NB4 (cell line): ENCODE measurements at regions not wholly inside any gene's neighbourhood (a gene's known extent, or its start where the extent isn't known, plus 50 kb on each side); places are given as distances from the start of the nearest gene placed in this dataset.

Source experiments
- DNase-seq: peaks from one replicate; pipeline ENCODE4 v3.0.0; 2010; ENCODE audit warnings: low read depth
- H3K4me3 ChIP-seq: one replicate; pipeline ENCODE4 v1.5.1; 2011; ENCODE audit warnings: mild to moderate bottlenecking, low read depth, low read length, moderate library complexity
- MYC ChIP-seq: IDR thresholded peaks from 2 replicates; pipeline ENCODE4 v1.6.1; 2011; ENCODE audit warnings: low read depth, low read length
- POLR2A ChIP-seq: IDR thresholded peaks from 2 replicates; pipeline ENCODE4 v1.6.1; 2011; ENCODE audit warnings: mild to moderate bottlenecking; ENCODE audit not compliant: insufficient read length; ENCODE audit errors: extremely low read depth
- TF ChIP-seq, protein P1 (sequence below): IDR thresholded peaks from one replicate; pipeline ENCODE4 v1.5.1; 2012; ENCODE audit warnings: low read depth, low read length
- TF ChIP-seq, protein P2 (sequence below): IDR thresholded peaks from 2 replicates; pipeline ENCODE4 v1.6.1; 2011; ENCODE audit warnings: low read depth, low read length

DNA sequence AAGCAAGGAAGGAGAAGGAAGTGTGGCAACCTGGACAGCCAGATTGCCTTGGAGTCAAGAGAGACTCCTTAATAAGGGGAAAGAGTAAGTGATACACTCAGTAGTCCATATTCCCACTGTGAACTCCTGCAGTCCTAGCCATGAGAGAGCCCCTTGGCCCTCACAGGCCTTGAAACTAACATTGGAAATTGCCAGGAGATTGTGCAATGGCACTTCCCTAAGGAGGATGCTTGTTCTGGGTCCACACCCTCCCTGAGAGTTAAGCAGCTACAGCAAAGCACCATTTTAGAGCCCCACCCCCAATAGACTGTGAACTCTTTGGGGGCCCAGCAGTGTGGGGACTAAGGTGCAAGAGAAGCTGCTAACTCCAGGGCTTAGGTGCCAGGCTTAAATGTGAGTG, 367.7 kb upstream of the CAMK1G start:
- DNase-seq, result no peak
- H3K4me3 ChIP-seq, result no peak overlapping the region
- TF ChIP-seq, protein P1, sequence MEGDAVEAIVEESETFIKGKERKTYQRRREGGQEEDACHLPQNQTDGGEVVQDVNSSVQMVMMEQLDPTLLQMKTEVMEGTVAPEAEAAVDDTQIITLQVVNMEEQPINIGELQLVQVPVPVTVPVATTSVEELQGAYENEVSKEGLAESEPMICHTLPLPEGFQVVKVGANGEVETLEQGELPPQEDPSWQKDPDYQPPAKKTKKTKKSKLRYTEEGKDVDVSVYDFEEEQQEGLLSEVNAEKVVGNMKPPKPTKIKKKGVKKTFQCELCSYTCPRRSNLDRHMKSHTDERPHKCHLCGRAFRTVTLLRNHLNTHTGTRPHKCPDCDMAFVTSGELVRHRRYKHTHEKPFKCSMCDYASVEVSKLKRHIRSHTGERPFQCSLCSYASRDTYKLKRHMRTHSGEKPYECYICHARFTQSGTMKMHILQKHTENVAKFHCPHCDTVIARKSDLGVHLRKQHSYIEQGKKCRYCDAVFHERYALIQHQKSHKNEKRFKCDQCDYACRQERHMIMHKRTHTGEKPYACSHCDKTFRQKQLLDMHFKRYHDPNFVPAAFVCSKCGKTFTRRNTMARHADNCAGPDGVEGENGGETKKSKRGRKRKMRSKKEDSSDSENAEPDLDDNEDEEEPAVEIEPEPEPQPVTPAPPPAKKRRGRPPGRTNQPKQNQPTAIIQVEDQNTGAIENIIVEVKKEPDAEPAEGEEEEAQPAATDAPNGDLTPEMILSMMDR, result no peak
- TF ChIP-seq POLR2A, result no peak
- TF ChIP-seq, protein P2, sequence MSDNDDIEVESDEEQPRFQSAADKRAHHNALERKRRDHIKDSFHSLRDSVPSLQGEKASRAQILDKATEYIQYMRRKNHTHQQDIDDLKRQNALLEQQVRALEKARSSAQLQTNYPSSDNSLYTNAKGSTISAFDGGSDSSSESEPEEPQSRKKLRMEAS, result no peak
- TF ChIP-seq MYC, result no peak

DNA sequence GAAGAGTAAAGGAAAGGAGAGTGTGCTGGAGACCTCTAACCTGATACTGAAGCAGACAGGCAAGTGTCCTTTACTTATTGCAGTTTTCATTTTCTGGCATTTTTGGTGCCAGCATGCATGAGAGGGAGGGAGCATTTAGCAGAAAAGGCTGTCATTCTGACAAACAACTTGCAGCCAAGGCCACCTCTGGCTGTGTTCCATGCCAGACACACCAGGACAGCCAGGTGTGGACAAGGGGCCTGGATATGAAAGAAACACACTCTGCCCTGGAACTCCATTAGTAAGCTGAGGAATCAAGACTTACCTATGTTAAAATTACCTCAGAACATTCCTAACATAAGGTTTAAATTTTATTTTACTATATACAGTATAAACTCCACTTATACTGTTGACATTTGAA, 365.4 kb upstream of the CAMK1G start:
- DNase-seq, result no peak
- TF ChIP-seq, protein P1, result no peak
- TF ChIP-seq MYC (no peak), POLR2A (no peak)
- TF ChIP-seq, protein P2, result no peak

DNA sequence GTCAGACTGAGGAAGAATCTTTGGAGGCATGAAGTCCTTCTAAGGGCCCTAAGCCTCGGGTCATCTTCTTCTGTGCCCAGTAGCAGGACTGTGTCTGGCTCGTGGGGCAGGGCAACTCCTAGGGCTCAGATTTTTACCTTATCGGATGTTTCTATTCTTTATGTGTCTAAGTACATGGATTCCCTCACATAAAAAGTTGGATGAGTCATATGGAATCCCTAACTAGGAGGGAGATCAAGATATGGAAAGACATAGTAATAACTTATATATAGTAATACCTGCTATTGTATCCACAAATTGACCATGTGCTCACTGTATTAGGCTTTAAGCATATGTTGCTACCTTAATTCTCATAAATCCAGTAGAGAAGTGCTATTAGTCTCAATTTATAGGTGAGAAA, 364.5 kb upstream of the CAMK1G start:
- H3K4me3 ChIP-seq, result no peak overlapping the region
- DNase-seq, result no peak
- TF ChIP-seq MYC (no peak), POLR2A (no peak)
- TF ChIP-seq, protein P1, result no peak
- TF ChIP-seq, protein P2, result no peak

More for the DNA sequence above, 365.4 kb upstream of the CAMK1G start:
- H3K4me3 ChIP-seq, result no peak overlapping the region

DNA sequence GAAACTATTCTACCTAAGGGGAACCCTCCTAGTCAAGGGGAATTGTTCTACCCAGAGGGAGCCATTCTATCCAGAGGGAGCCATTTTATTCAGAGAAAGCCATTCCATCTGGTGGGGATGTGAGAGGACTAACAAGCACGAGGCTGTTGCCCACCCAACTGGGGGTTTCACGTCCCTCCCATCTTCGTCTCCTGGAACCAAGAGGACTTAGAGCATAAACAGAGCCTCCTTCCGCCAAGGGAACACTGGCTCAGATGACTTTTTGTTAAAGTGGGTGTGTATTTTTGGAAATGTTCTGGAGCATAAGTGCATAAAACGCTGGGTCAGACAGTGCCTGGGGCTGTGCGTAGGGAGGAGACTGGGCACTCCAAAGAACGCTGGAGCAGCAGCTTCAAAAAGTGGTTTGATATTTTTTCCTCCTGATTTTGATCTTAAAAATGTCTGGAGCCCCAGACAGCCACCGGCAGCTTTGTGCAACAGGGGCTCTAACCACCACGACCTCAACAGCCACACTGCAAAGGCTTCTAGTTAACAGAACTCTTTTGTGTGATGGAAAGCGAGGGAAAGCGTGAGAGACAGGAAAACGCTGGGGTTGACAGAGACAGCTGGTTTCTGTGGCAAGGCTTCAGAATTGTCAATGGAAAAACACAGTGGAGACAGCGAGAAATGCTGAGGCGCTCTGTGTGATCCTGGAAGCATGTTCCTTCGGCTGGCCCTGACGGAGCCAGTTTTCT, 363.6 kb upstream of the CAMK1G start:
- no peak for DNase-seq
- no peak overlapping the region for H3K4me3 ChIP-seq
- TF ChIP-seq, protein P1, result no peak
- TF ChIP-seq, protein P2, result no peak
- TF ChIP-seq POLR2A (no peak), MYC (no peak)

DNA sequence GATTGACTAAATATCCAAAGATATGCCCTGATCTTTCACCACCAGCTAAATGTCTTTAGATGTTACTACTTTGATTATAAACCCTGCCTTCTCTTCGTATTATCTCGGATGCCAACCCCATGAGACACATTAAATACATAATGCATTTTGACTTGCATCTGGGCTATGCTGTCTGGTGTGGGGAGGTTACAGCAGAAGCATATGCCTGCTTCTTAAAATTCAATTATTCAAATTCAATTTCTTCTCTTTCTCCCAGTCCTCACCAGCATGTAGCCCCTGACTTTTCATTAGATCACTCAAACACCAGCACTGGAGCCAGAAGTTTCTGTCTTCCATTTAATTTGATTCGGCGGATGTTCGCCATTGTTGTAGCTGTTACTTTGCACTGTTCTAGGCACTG, 360.7 kb upstream of the CAMK1G start:
- no peak for DNase-seq
- TF ChIP-seq MYC (no peak), POLR2A (no peak)
- TF ChIP-seq, protein P1, result no peak
- TF ChIP-seq, protein P2, result no peak

More for the DNA sequence above, 360.7 kb upstream of the CAMK1G start:
- no peak overlapping the region for H3K4me3 ChIP-seq
